ENCODE measurements at regions not wholly inside any gene's neighbourhood (a gene's known extent, or its start where the extent isn't known, plus 50 kb on each side); places are given as distances from the start of the nearest gene placed in this dataset.

GRCh38 chr1:37267111-37267835 is 207.1 kb upstream of the ZC3H12A start:
- no peak overlapping the region for H3K27ac Mint-ChIP-seq

GRCh38 chr1:37270639-37271038 is 203.7 kb upstream of the ZC3H12A start:
- Mint-ChIP-seq H3K27ac (no peak overlapping the region), H3K36me3 (no peaks in the 10 kb centered on the region), H3K9me3 (peaks cover 0 to 2% (median 0%) of the 10 kb centered on the region in 7 donors), H3K4me3 (no peak overlapping the region), H3K27me3 (peaks cover 11% of the 10 kb centered on the region), H3K4me1 (no peaks in the 10 kb centered on the region)
- H3K27ac ChIP-seq (ENCODE audit: insufficient read depth, low read length, poor library complexity, severe bottlenecking): no peak overlapping the region
- no peaks in the 10 kb centered on the region for H3K27me3 ChIP-seq (ENCODE audit: control insufficient read depth, insufficient read depth, low read length)
- H3K4me3 ChIP-seq (ENCODE audit: low read depth, low read length): no peak overlapping the region
- DNase-seq (no peak), ATAC-seq (ENCODE audit: low read depth in 2 of 2) (no peak)
- H3K36me3 ChIP-seq (ENCODE audit: control insufficient read depth, insufficient read depth, low read length): no peaks in the 10 kb centered on the region
- H3K9me3 ChIP-seq (ENCODE audit: control insufficient read depth in 2 of 2, low read length in 2 of 2): no peaks in the 10 kb centered on the region
- H3K4me1 ChIP-seq (ENCODE audit: control insufficient read depth, insufficient read depth, low read length, poor library complexity, severe bottlenecking): no peaks in the 10 kb centered on the region

More at GRCh38 chr1:37267111-37267835, 207.1 kb upstream of the ZC3H12A start:
- Mint-ChIP-seq H3K27me3 (peaks cover 6% of the 10 kb centered on the region), H3K36me3 (no peaks in the 10 kb centered on the region), H3K9me3 (peaks cover 0 to 2% (median 0%) of the 10 kb centered on the region in 7 donors), H3K4me1 (no peaks in the 10 kb centered on the region), H3K4me3 (no peak overlapping the region)
- ATAC-seq (ENCODE audit: low read depth in 2 of 2) (no peak), DNase-seq (no peak)
- Histone ChIP-seq H3K4me1 (ENCODE audit: control insufficient read depth, insufficient read depth, low read length, poor library complexity, severe bottlenecking) (no peaks in the 10 kb centered on the region), H3K36me3 (ENCODE audit: control insufficient read depth, insufficient read depth, low read length) (no peaks in the 10 kb centered on the region), H3K27me3 (ENCODE audit: control insufficient read depth, insufficient read depth, low read length) (no peaks in the 10 kb centered on the region), H3K27ac (ENCODE audit: insufficient read depth, low read length, poor library complexity, severe bottlenecking) (no peak overlapping the region), H3K4me3 (ENCODE audit: low read depth, low read length) (no peak overlapping the region), H3K9me3 (ENCODE audit: control insufficient read depth in 2 of 2, low read length in 2 of 2) (no peaks in the 10 kb centered on the region)

GRCh38 chr1:37272626-37273025 is 201.8 kb upstream of the ZC3H12A start:
- H3K27me3 Mint-ChIP-seq: peaks cover 11% of the 10 kb centered on the region
- ATAC-seq (ENCODE audit: low read depth in 2 of 2): no peak

GRCh38 chr1:37274486-37274885 is 199.9 kb upstream of the ZC3H12A start:
- Mint-ChIP-seq H3K9me3 (peaks cover 0 to 5% (median 0%) of the 10 kb centered on the region in 7 donors), H3K36me3 (no peaks in the 10 kb centered on the region), H3K27ac (no peak overlapping the region), H3K27me3 (peaks cover 5% of the 10 kb centered on the region), H3K4me3 (no peak overlapping the region), H3K4me1 (no peaks in the 10 kb centered on the region)
- H3K36me3 ChIP-seq (ENCODE audit: control insufficient read depth, insufficient read depth, low read length): no peaks in the 10 kb centered on the region
- no peaks in the 10 kb centered on the region for H3K9me3 ChIP-seq (ENCODE audit: control insufficient read depth in 2 of 2, low read length in 2 of 2)
- no peaks in the 10 kb centered on the region for H3K4me1 ChIP-seq (ENCODE audit: control insufficient read depth, insufficient read depth, low read length, poor library complexity, severe bottlenecking)
- no peak for DNase-seq
- no peak overlapping the region for H3K27ac ChIP-seq (ENCODE audit: insufficient read depth, low read length, poor library complexity, severe bottlenecking)
- peaks cover 2% of the 10 kb centered on the region for H3K27me3 ChIP-seq (ENCODE audit: control insufficient read depth, insufficient read depth, low read length)
- ATAC-seq (ENCODE audit: low read depth in 2 of 2): no peak
- H3K4me3 ChIP-seq (ENCODE audit: low read depth, low read length): no peak overlapping the region

More at GRCh38 chr1:37272626-37273025, 201.8 kb upstream of the ZC3H12A start:
- H3K4me3 ChIP-seq (ENCODE audit: low read depth, low read length): no peak overlapping the region
- no peaks in the 10 kb centered on the region for H3K4me1 Mint-ChIP-seq
- no peak overlapping the region for H3K27ac Mint-ChIP-seq
- no peak overlapping the region for H3K4me3 Mint-ChIP-seq
- H3K36me3 Mint-ChIP-seq: no peaks in the 10 kb centered on the region
- no peak for DNase-seq
- H3K27me3 ChIP-seq (ENCODE audit: control insufficient read depth, insufficient read depth, low read length): peaks cover 2% of the 10 kb centered on the region
- no peaks in the 10 kb centered on the region for H3K4me1 ChIP-seq (ENCODE audit: control insufficient read depth, insufficient read depth, low read length, poor library complexity, severe bottlenecking)
- H3K36me3 ChIP-seq (ENCODE audit: control insufficient read depth, insufficient read depth, low read length): no peaks in the 10 kb centered on the region
- H3K27ac ChIP-seq (ENCODE audit: insufficient read depth, low read length, poor library complexity, severe bottlenecking): no peak overlapping the region
- no peaks in the 10 kb centered on the region for H3K9me3 ChIP-seq (ENCODE audit: control insufficient read depth in 2 of 2, low read length in 2 of 2)
- H3K9me3 Mint-ChIP-seq: peaks cover 0 to 2% (median 0%) of the 10 kb centered on the region in 7 donors

GRCh38 chr1:37274938-37275631 is 199.3 kb upstream of the ZC3H12A start:
- peaks cover 1 to 4% of the 10 kb centered on the region in 2 experiments for H3K9me3 ChIP-seq (ENCODE audit: control insufficient read depth in 2 of 2, low read length in 2 of 2)
- no peak overlapping the region for H3K4me3 Mint-ChIP-seq
- peak overlapping the region in 1 of 3 donors; percentile 16 for H3K27ac Mint-ChIP-seq
- H3K27me3 ChIP-seq (ENCODE audit: control insufficient read depth, insufficient read depth, low read length): peaks cover 2% of the 10 kb centered on the region
- H3K4me1 Mint-ChIP-seq: no peaks in the 10 kb centered on the region
- no peak overlapping the region for H3K27ac ChIP-seq (ENCODE audit: insufficient read depth, low read length, poor library complexity, severe bottlenecking)
- peaks cover 0 to 6% (median 3%) of the 10 kb centered on the region in 7 donors for H3K9me3 Mint-ChIP-seq
- H3K4me1 ChIP-seq (ENCODE audit: control insufficient read depth, insufficient read depth, low read length, poor library complexity, severe bottlenecking): no peaks in the 10 kb centered on the region
- peaks cover 10% of the 10 kb centered on the region for H3K27me3 Mint-ChIP-seq
- H3K36me3 Mint-ChIP-seq: no peaks in the 10 kb centered on the region
- H3K36me3 ChIP-seq (ENCODE audit: control insufficient read depth, insufficient read depth, low read length): no peaks in the 10 kb centered on the region
- no peak overlapping the region for H3K4me3 ChIP-seq (ENCODE audit: low read depth, low read length)
- ATAC-seq (ENCODE audit: low read depth in 2 of 2) (no peak), DNase-seq (no peak)

- Histone ChIP-seq H3K9me3 (ENCODE audit: control insufficient read depth in 2 of 2, low read length in 2 of 2) (peaks cover 6 to 10% of the 10 kb centered on the region in 2 experiments), H3K27ac (ENCODE audit: insufficient read depth, low read length, poor library complexity, severe bottlenecking) (no peak overlapping the region), H3K36me3 (ENCODE audit: control insufficient read depth, insufficient read depth, low read length) (no peaks in the 10 kb centered on the region), H3K27me3 (ENCODE audit: control insufficient read depth, insufficient read depth, low read length) (peaks cover 2% of the 10 kb centered on the region), H3K4me1 (ENCODE audit: control insufficient read depth, insufficient read depth, low read length, poor library complexity, severe bottlenecking) (no peaks in the 10 kb centered on the region), H3K4me3 (ENCODE audit: low read depth, low read length) (no peak overlapping the region)
- H3K9me3 Mint-ChIP-seq: peaks cover 0 to 10% (median 4%) of the 10 kb centered on the region in 7 donors
- no peaks in the 10 kb centered on the region for H3K4me1 Mint-ChIP-seq
- peak overlapping the region in 1 of 3 donors; percentile 59 for H3K27ac Mint-ChIP-seq
- H3K27me3 Mint-ChIP-seq: peaks cover 12% of the 10 kb centered on the region
- DNase-seq: no peak
- H3K4me3 Mint-ChIP-seq: no peak overlapping the region
- H3K36me3 Mint-ChIP-seq: no peaks in the 10 kb centered on the region
- ATAC-seq (ENCODE audit: low read depth in 2 of 2): no peak
Measured at GRCh38 chr1:37277366-37277765, 197.0 kb upstream of the ZC3H12A start.

- Mint-ChIP-seq H3K4me1 (no peaks in the 10 kb centered on the region), H3K4me3 (no peak overlapping the region), H3K27me3 (peaks cover 11% of the 10 kb centered on the region), H3K36me3 (no peaks in the 10 kb centered on the region), H3K9me3 (peaks cover 0 to 10% (median 4%) of the 10 kb centered on the region in 7 donors), H3K27ac (no peak overlapping the region)
- H3K4me1 ChIP-seq (ENCODE audit: control insufficient read depth, insufficient read depth, low read length, poor library complexity, severe bottlenecking): no peaks in the 10 kb centered on the region
- no peak for DNase-seq
- H3K9me3 ChIP-seq (ENCODE audit: control insufficient read depth in 2 of 2, low read length in 2 of 2): peaks cover 6 to 10% of the 10 kb centered on the region in 2 experiments
- no peak overlapping the region for H3K4me3 ChIP-seq (ENCODE audit: low read depth, low read length)
- ATAC-seq (ENCODE audit: low read depth in 2 of 2): no peak
- peaks cover 2% of the 10 kb centered on the region for H3K27me3 ChIP-seq (ENCODE audit: control insufficient read depth, insufficient read depth, low read length)
- H3K36me3 ChIP-seq (ENCODE audit: control insufficient read depth, insufficient read depth, low read length): no peaks in the 10 kb centered on the region
- no peak overlapping the region for H3K27ac ChIP-seq (ENCODE audit: insufficient read depth, low read length, poor library complexity, severe bottlenecking)
Measured at GRCh38 chr1:37281354-37281753, 193.0 kb upstream of the ZC3H12A start.
